Suprapubic skin (tissue), 4 donors: ENCODE measurements at regions not wholly inside any gene's neighbourhood (a gene's known extent, or its start where the extent isn't known, plus 50 kb on each side); places are given as distances from the start of the nearest gene placed in this dataset.

Experiments used
- DNase-seq, 2 donors: peaks; one replicate each; pipeline ENCODE4 v3.0.0-alpha.2; 2019; ENCODE audit warnings: low spot score in 2 of 2
- H3K27ac ChIP-seq: fragments of 200-600 bp; sonication (generic); one replicate; pipeline ENCODE4 v1.5.1; 2019
- H3K27me3 ChIP-seq: fragments of 200-600 bp; sonication (generic); one replicate; pipeline ENCODE4 v1.5.1; 2019
- H3K36me3 ChIP-seq: fragments of 200-600 bp; sonication (generic); one replicate; pipeline ENCODE4 v1.5.1; 2019
- H3K4me1 ChIP-seq: fragments of 200-600 bp; sonication (generic); one replicate; pipeline ENCODE4 v1.5.1; 2019
- H3K4me3 ChIP-seq: fragments of 200-600 bp; sonication (generic); one replicate; pipeline ENCODE4 v1.5.1; 2019; ENCODE audit warnings: mild to moderate bottlenecking
- H3K9me3 ChIP-seq: fragments of 200-600 bp; sonication (generic); one replicate; pipeline ENCODE4 v1.5.1; 2019
- CTCF ChIP-seq, 2 donors: fragments of 200-600 bp in 1 of 2; fragments of 450-650 bp in 1 of 2; sonication (generic) in 1 of 2; IDR thresholded peaks; one replicate each; pipeline ENCODE4 v1.5.1; 2016 to 2019; ENCODE audit warnings: antibody characterized with exemption in 2 of 2, mild to moderate bottlenecking in 1 of 2, moderate library complexity in 1 of 2
- EP300 ChIP-seq: sonication (generic); formaldehyde crosslinking; IDR thresholded peaks from one replicate; pipeline ENCODE4 v1.6.1; 2017; ENCODE audit warnings: antibody characterized with exemption
- POLR2A ChIP-seq, 2 donors: fragments of 450-650 bp; IDR thresholded peaks; one replicate each; pipeline ENCODE4 v1.6.1; 2017; ENCODE audit warnings: antibody characterized with exemption in 2 of 2, mild to moderate bottlenecking in 2 of 2, moderate library complexity in 2 of 2
- POLR2AphosphoS5 ChIP-seq, 3 donors: sonication (generic); formaldehyde crosslinking; IDR thresholded peaks; one replicate each; pipeline ENCODE4 v1.6.1; 2017; ENCODE audit warnings: antibody characterized with exemption in 3 of 3
- WGBS: methylation state at CpG from one replicate; pipeline ENCODE4 v1.1.5; 2018; 5-methylcytosine and 5-hydroxymethylcytosine counted together

DNA sequence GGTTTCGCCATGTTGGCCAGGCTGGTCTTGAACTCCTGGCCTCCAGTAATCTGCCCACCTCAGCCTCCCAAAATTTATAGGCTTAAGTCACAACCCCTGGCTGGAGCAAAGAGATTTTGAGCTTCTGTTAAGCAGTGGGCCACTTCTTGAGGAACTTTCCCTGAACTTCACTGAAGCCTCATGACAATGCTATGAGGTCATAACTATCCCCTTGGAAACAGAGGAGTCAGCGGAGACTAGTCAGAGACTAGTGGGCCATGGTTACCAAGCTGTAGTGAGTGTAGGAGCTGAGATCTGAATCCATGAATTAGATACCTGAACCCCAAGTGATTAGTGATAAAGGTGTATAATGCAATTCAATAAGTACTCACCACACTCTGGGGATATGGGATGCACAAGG, 145.1 kb upstream of the MSX1 start:
- Histone ChIP-seq H3K9me3 (no peaks in the 10 kb centered on the region), H3K4me3 (no peak overlapping the region), H3K27me3 (no peaks in the 10 kb centered on the region), H3K27ac (no peak overlapping the region), H3K36me3 (no peaks in the 10 kb centered on the region), H3K4me1 (no peaks in the 10 kb centered on the region)
- DNase-seq, result no peak
- 100% methylated on average over 2 of the region's 2 CpGs for WGBS
- no peak for TF ChIP-seq POLR2AphosphoS5 (IDR thresholded peaks at IDR 0.05)
- no peak for TF ChIP-seq EP300
- no peak for TF ChIP-seq POLR2A (IDR thresholded peaks at IDR 0.05)
- no peak for TF ChIP-seq CTCF (IDR thresholded peaks at IDR 0.05)

GRCh38 chr4:4712800-4713528, 146.5 kb upstream of the MSX1 start:
- H3K4me3 ChIP-seq, result no peak overlapping the region
- WGBS, result 93% methylated on average over 3 of the region's 3 CpGs

GRCh38 chr4:4711902-4712301, 147.6 kb upstream of the MSX1 start:
- no peak overlapping the region for H3K27ac ChIP-seq
- DNase-seq, result peak in 1 of 2 donors; percentile 31
- no peaks in the 10 kb centered on the region for H3K9me3 ChIP-seq
- 83% methylated on average over 3 of the region's 3 CpGs for WGBS
- no peaks in the 10 kb centered on the region for H3K4me1 ChIP-seq
- H3K36me3 ChIP-seq, result no peaks in the 10 kb centered on the region
- no peak overlapping the region for H3K4me3 ChIP-seq
- TF ChIP-seq CTCF (IDR thresholded peaks at IDR 0.05) (no peak), POLR2AphosphoS5 (IDR thresholded peaks at IDR 0.05) (no peak), EP300 (no peak), POLR2A (IDR thresholded peaks at IDR 0.05) (no peak)
- H3K27me3 ChIP-seq, result no peaks in the 10 kb centered on the region

More at GRCh38 chr4:4712800-4713528, 146.5 kb upstream of the MSX1 start:
- TF ChIP-seq POLR2AphosphoS5 (IDR thresholded peaks at IDR 0.05), result no peak
- no peak for TF ChIP-seq CTCF (IDR thresholded peaks at IDR 0.05)
- no peak for TF ChIP-seq POLR2A (IDR thresholded peaks at IDR 0.05)
- TF ChIP-seq EP300, result no peak
- peak in 1 of 2 donors; percentile 7 for DNase-seq
- Histone ChIP-seq H3K27me3 (no peaks in the 10 kb centered on the region), H3K9me3 (no peaks in the 10 kb centered on the region), H3K27ac (no peak overlapping the region), H3K36me3 (no peaks in the 10 kb centered on the region), H3K4me1 (no peaks in the 10 kb centered on the region)

- Histone ChIP-seq H3K9me3 (no peaks in the 10 kb centered on the region), H3K27ac (no peak overlapping the region), H3K4me1 (no peaks in the 10 kb centered on the region), H3K4me3 (no peak overlapping the region), H3K36me3 (no peaks in the 10 kb centered on the region), H3K27me3 (no peaks in the 10 kb centered on the region)
- no peak for TF ChIP-seq EP300
- TF ChIP-seq CTCF (IDR thresholded peaks at IDR 0.05), result no peak
- TF ChIP-seq POLR2AphosphoS5 (IDR thresholded peaks at IDR 0.05), result no peak
- TF ChIP-seq POLR2A (IDR thresholded peaks at IDR 0.05), result no peak
- 81% methylated on average over 5 of the region's 5 CpGs for WGBS
- DNase-seq, result no peak
Observed at GRCh38 chr4:4709736-4710135, 149.7 kb upstream of the MSX1 start.

GRCh38 chr4:4704267-4704666, 155.2 kb upstream of the MSX1 start:
- no peaks in the 10 kb centered on the region for H3K36me3 ChIP-seq
- 55% methylated on average over 7 of the region's 7 CpGs for WGBS
- no peaks in the 10 kb centered on the region for H3K27me3 ChIP-seq
- no peak overlapping the region for H3K27ac ChIP-seq
- no peaks in the 10 kb centered on the region for H3K9me3 ChIP-seq
- H3K4me1 ChIP-seq, result no peaks in the 10 kb centered on the region
- TF ChIP-seq CTCF (IDR thresholded peaks at IDR 0.05) (no peak), POLR2A (IDR thresholded peaks at IDR 0.05) (no peak), POLR2AphosphoS5 (IDR thresholded peaks at IDR 0.05) (no peak), EP300 (no peak)
- no peak overlapping the region for H3K4me3 ChIP-seq
- DNase-seq, result no peak
